ENCODE measurements at regions not wholly inside any gene's neighbourhood (a gene's known extent, or its start where the extent isn't known, plus 50 kb on each side); places are given as distances from the start of the nearest gene placed in this dataset.

DNA sequence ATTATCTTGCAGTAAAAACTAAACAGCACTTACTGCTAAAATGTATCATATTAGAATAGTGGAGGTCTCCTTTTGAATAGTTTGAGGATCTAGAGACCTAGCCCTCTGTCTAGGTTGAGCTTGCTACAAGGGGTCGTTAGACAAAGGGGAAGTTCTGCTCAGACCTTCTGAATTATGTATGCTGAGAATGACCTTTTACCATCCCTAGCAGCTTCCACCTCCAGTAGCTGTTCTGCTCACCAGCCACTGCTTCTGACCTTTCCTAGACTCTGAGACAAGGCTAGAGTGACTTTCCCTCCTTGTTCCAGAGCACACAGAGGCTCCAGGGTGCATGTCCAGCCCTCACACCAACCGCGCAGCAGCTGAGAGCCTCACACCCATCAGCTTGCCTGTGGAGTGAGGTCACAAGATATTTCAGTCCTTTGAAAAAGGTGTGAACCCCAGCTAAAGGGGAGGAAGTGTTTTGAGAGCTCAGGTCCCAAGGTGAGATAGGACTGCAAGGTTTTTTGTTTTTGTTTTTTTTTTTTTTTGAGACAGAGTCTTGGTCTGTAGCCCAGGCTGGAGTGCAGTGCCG, 289.3 kb upstream of the TNP1 start:
- no peak for DNase-seq

DNA sequence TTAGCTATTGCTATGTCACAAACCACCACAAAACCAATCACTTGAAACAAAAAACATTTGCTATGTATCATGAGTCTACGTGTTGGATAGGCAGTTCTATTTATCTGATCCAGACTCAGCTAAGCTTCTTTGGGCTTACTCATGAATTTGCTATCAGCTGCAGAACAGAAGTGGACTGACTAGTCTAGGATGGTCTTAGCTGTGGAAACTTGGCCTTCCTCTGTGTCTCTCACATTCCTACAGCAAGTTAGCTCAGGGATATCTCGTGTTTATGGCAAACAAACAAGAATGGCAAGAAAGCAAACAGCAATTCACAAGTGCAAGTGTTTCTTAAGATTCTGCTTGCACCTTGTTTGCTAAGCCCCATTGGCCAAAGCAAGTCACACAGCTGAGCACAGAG, 288.0 kb upstream of the TNP1 start:
- no peak for DNase-seq

GRCh38 chr2:217146956-217147355, 287.1 kb upstream of the TNP1 start:
- no peak for DNase-seq

- DNase-seq = no peak
Measured at GRCh38 chr2:217142649-217143266, 282.9 kb upstream of the TNP1 start.

DNA sequence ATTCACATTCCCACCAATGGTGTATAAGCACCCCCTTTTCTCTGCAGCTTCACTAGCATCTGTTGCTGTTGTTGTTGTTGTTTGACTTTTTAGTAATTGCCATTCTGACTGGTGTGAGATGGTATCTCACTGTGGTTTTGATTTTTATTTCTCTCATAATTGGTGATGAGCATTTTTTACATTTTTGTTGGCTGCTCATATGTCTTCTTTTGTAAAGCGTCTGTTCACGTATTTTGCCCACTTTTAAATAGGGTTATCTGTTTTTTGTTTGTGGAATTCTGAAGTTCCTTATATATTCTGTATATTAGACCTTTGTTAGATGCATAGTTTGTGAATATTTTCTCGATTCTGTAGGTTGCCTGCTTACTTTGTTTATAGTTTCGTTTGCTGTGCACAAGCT, 278.4 kb upstream of the TNP1 start:
- DNase-seq = no peak

GRCh38 chr2:217127744-217128143, 267.9 kb upstream of the TNP1 start:
- no peak for DNase-seq

DNA sequence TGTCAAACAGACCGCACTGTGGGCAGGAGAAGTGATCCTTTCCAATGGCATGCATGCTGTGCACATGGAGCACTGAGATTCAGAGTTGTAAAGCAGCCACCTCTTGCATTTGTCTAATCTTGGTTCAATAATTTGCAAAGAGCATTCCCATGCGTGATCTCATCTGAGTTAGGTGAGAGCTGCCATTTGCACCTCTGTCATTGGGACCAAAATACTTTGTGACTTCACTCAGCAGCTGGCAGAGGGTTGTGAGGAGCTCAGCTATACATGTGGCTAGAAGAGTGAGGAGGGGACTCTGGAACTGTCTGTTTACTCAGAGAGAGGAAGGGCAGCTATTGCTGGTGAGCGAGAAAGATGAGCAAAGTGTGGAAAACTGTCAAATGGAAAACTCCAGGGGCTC, 265.1 kb upstream of the TNP1 start:
- no peak for DNase-seq

DNA sequence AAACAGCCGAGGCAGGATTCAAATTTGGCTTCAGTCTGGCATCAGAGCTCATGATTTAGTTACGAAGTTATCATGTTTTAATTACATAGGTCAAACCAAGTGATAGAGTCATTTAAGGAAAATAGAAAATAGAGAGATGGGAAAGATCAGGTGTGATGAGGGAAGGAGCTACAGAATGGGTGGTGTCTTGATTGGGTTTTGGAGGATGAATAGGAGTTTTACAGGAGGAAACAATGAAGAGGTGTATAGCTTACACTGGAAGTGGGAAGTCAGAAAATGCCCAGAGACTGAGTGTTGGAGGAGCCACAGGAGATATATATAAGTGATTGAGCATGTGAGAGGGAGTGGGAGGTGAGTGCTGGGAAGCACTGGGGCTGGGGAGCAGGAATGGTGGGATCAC, 264.2 kb upstream of the TNP1 start:
- no peak for DNase-seq

GRCh38 chr2:217121565-217121964, 261.7 kb upstream of the TNP1 start:
- no peak for DNase-seq

DNA sequence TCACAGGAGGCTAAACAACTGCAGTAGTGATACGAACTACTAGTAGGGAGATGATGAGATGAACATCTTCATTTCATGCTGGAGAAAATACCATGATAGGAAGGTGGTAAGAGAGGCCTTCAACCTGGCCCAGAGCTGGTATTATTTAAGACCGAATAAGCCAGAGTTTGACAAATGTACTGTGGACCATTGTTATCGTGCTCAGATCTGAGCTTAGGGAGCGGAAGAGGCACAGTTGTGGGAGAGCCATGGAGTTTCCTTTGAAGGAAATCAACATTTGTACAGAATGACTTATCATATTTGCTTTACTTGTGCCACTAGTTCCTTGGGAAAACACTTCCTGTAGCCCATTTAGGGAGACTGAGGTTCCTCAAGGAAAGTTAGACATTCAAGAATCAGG, 260.6 kb upstream of the TNP1 start:
- DNase-seq = no peak

DNA sequence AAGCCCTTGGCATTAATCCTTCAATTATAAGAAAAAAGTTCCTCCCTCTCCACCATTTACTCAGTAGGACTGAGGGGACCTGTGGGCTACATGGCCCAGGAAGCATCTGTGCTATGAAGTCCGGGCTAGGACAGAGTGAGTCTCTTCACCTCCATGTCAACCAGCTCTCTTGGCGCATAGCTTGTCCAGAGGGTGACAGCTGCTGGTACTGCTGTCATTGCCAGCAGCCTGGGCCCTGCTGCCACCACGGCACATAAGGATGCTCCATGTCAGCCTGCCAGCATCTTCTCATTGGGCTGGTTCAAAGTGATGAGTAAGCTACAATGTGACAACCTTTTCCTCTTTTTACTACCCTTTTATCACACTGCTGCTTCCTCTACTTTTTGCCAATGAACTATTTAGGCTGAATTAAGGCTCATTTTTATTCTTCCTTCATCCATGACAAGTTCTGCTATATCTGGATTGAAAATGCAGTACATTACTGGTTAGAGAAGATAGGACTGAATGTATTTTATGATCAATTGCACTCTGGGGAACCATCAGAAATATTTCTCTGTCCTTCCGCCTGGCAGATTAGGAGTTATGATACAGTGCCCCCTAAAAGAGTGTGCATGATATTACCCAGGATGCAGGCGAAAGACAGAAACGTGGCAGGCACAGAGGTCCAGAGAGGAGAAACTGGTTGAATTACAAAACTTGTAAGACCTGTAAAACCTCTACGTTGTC, 258.9 kb upstream of the TNP1 start:
- no peak for DNase-seq

DNA sequence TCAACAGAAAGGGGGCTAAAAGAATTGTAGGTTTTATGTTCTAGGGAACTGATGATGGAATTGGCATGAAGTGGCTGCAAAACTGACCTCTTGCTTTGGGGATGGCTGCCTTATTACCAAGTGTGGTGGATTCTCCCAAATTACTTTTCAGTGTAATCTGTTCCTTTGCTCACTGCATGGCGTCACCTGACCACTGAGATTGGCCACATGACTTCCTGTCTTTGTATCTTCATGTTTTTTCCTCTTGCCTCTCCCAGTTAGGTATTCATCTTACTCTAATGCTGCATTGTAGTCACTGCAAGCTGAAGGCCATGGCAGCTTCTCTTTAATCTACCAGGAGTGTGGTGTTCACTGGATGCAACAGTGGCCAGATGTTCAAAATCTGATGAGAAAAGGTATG, 257.7 kb upstream of the TNP1 start:
- no peak for DNase-seq

- DNase-seq = no peak
Measured at GRCh38 chr2:217116610-217117009, 256.7 kb upstream of the TNP1 start.

DNA sequence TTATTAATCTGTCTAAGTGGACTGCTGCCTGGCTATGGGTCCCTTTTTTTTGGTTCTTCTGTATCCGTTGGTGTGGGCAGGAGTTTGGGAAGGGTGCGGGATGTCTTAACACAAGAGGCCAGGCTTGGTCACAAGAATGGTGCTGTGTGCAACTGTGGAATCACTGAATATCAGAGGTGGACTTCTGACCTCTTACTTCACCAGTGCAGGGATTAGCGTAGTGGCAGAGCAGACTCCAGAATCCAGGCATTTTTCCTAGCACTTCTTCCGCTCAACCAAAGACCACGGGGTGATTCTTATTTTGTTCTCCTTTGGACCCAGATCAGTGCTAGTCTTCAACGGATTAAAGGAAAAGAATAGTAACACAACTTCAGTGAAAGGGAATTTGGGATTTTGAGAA, 254.3 kb upstream of the TNP1 start:
- no peak for DNase-seq

DNA sequence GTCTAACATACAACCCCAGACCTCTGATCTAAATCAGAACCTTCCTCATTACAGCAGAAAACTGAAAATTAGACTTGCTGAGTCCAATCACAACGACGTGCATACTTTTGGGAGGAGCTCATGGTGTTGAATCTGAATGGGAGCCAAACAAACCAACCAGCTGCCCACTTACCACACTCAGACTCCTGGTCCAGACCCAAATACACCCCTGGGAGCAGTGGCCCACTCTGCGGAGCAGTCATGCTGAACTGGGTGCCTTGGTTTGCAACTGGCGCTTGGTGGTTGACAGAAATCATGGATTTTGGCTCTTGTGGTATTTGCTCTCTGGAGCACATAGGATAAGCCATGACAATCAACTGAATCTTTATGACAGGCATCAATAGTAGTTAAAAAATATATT, 253.6 kb upstream of the TNP1 start:
- DNase-seq = no peak

DNA sequence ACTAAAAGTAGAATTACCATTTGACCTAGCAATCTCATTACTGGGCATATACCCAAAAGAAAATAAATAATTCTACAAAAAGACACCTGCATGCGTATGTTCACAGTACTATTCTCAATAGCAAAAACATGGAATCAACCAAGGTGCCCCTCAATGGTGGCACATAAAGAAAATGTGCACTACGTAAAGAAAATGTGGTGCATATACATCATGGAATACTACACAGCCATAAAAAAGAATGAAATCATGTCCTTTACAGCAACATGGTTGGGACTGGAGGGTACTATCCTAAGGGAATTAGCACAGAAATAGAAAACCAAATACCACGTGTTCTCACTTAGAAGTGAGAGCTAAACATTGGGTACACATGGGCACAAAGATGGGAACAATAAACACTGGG, 250.7 kb upstream of the TNP1 start:
- DNase-seq = no peak

DNA sequence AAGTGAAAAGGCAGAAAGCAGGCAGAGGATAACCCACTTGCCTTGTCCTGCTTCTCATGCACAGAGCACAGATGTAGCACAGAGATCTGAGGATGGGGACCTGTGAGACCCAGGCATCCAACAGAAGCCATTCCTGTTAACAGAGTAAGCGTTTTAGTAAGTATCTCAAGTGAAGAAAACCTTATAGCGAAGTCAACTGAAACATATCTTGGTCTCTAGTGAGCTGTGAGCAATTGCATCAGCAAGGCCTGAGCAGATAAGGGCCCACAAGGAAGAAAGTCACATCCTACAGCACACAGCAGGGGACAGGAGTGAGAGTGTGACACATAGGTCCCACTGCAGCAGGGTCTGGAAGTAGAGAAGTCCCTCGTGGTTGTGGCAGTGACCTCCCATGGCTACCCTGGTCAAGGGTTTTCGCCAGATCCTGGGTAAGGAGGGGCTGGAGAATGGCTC, 248.7 kb upstream of the TNP1 start:
- no peak for DNase-seq

- DNase-seq = no peak
Measured at GRCh38 chr2:217108086-217108485, 248.2 kb upstream of the TNP1 start.

DNA sequence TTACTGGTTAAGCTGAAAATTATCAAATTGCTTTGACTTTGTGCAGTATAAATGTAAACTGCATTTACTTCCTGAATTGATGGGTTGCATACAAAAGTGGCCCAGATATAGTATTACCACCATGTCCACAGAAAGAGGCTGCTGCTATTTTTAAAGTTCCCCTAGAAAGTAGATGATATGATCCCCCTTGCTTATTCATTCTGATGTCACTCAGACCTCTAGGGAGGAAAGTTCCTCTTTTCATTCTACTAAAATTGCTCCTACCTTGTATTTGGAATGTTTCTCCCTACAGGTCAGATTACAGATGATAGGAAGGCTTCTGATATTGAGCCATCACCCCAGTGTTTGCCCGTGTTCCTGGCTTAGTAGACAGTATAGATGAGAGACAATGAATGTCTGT, 247.6 kb upstream of the TNP1 start:
- no peak for DNase-seq

- DNase-seq = no peak
Measured at GRCh38 chr2:217106650-217107014, 246.8 kb upstream of the TNP1 start.

GRCh38 chr2:217105733-217106649, 246.1 kb upstream of the TNP1 start:
- no peak for DNase-seq

GRCh38 chr2:217103752-217104545, 244.1 kb upstream of the TNP1 start:
- DNase-seq = no peak

GRCh38 chr2:217102956-217103355, 243.1 kb upstream of the TNP1 start:
- no peak for DNase-seq

All from effector CD8-positive, alpha-beta T cell (primary cell).